Adipocyte (in vitro differentiated cells): ENCODE measurements at regions not wholly inside any gene's neighbourhood (a gene's known extent, or its start where the extent isn't known, plus 50 kb on each side); places are given as distances from the start of the nearest gene placed in this dataset.
A peak's percentile ranks its signal among the peaks of the same experiment; 100 is the strongest.

ENCODE experiments used
- DNase-seq: peaks from one replicate; pipeline ENCODE4 v3.0.0-alpha.2; 2015; ENCODE audit warnings: low read depth
- H3K27me3 ChIP-seq: replicated peaks from 2 replicates; pipeline ENCODE4 v1.7.0; 2013; ENCODE audit warnings: mild to moderate bottlenecking, low read length, moderate library complexity; ENCODE audit not compliant: control insufficient read depth, insufficient read depth
- H3K36me3 ChIP-seq: 2 replicates; pipeline ENCODE4 v1.7.0; 2013; ENCODE audit warnings: low read length, mild to moderate bottlenecking, moderate library complexity; ENCODE audit not compliant: control insufficient read depth, insufficient read depth, severe bottlenecking
- H3K4me1 ChIP-seq: 2 replicates; pipeline ENCODE4 v1.7.0; 2013; ENCODE audit warnings: mild to moderate bottlenecking, low read length, moderate library complexity; ENCODE audit not compliant: control insufficient read depth, insufficient read depth
- H3K4me3 ChIP-seq: 2 replicates; pipeline ENCODE4 v1.7.0; 2013; ENCODE audit warnings: mild to moderate bottlenecking, low read length, moderate library complexity
- H3K9ac ChIP-seq: 2 replicates; pipeline ENCODE4 v1.7.0; 2013; ENCODE audit warnings: mild to moderate bottlenecking, low read length, moderate library complexity
- H3K9me3 ChIP-seq: 2 replicates; pipeline ENCODE4 v1.7.0; 2013; ENCODE audit warnings: mild to moderate bottlenecking, low read length, moderate library complexity; ENCODE audit not compliant: control insufficient read depth

DNA sequence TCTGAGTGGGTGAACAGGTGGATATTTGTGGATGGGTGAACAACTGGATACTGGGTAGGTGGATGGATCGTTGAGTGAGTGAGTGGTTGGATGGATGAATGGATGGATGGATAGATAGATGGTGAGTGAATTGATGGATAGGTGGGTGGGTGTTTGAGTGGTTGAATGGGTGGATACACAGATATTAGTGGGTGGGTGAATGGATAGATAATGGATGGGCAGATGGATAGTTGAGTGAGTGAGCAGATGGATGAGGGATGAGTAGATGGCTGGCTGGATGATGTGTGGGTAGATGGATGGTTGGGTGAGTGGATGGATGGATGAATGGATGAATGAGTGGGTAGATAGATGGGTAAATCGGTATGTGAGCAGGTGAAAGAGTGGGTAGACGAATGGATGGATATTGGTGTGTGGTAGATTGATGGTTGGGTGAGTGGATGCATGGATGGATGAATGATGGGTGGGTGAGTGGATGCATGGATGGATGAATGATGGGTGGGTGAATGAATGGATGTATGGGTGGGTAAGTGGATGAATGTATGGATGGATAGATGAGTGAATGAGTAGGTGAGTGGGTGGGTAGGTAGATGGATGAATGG is 406.7 kb downstream of the MN1 start:
- Histone ChIP-seq H3K27me3 (no peaks in the 10 kb centered on the region), H3K4me1 (peaks cover 40% of the 10 kb centered on the region), H3K36me3 (no peaks in the 10 kb centered on the region)

DNA sequence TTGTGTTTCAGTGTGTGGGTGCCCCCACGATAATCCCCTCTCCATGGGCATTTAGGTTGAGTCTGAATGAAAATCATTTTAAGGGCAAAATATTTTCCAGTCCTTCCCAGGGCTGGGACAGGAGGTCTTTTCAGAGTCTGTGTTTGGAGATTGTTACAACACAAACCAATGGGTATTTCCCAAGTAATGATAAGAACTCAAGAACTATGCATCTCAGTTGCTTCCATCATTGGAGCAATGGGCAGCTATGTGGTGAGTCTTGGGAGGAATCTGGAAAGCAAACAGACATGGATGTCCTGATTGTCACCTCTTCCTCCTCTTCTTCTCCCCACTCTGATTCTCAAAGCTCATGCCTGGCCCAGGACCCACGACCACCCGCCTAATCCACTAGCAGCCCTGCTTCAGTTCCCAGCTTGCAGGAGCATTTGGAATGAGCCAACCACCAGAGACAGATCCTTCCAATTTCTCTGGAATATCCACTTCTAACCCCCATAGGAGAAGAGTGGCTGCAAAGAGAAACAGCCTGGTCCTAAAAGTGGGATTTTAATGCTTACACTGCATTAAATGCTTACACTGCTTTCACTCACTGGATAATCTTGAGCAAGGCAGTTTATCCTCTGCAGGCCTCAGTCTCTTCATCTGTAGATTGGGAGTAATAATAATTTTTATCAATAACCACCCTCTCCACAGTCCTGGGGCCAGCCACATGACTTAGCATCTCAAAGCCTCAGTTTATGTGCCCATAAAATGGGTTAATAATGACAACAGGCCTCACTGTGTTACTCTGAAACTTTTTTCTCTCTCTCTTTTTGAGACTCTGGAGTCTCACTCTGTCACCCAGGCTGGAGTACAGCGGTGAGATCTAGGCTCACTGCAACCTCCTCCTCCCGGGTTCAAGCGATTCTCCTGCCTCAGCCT is 404.3 kb downstream of the MN1 start:
- Histone ChIP-seq H3K4me1 (peaks cover 29% of the 10 kb centered on the region), H3K9me3 (peaks cover 4% of the 10 kb centered on the region), H3K9ac (peak overlapping the region; percentile 7), H3K36me3 (no peaks in the 10 kb centered on the region), H3K27me3 (no peaks in the 10 kb centered on the region), H3K4me3 (no peak overlapping the region)
- DNase-seq: peak; percentile 19

More for the DNA sequence above, 406.7 kb downstream of the MN1 start:
- no peaks in the 10 kb centered on the region for H3K9me3 ChIP-seq
- no peak overlapping the region for H3K9ac ChIP-seq
- DNase-seq: no peak
- H3K4me3 ChIP-seq: no peak overlapping the region

DNA sequence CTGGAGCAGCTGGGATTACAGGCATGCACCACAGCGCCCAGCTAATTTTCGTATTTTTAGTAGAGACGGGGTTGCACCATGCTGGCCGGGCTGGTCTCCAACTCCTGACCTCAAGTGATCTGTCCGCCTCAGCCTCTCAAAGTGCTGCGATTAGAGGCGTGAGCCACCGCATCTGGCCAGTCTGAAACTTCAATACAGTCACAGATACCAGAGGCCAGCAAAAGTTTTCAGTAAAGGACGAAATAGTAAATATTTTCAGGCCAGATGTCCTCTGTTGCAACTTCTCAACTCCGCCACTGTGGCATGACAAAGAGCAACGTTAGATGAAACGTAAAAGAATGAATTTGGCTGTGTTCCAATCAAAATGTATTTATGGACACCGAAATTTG is 403.6 kb downstream of the MN1 start:
- H3K36me3 ChIP-seq: no peaks in the 10 kb centered on the region

DNA sequence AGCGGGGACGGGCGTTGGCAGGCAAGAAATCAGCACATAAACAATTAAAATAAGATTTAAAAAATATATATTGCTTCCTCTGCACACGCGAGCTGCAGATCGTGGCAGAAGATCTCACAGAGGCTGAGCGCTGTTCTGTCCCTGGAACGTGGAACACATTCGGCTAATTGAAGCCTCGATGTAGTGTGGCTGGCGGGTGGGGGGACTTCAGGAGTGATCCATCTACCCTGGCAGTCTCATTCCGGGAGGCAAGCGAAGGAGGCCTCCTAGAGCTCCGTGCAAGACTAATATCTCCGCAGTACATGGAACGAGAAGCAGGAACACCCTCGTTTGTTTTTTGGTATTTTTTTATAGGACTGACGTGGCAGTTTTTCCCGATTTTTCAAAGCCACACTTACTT is 402.4 kb downstream of the MN1 start:
- peaks cover 11% of the 10 kb centered on the region for H3K9me3 ChIP-seq
- H3K36me3 ChIP-seq: no peaks in the 10 kb centered on the region
- no peaks in the 10 kb centered on the region for H3K27me3 ChIP-seq
- H3K4me3 ChIP-seq: peak overlapping the region; percentile 58
- peak overlapping the region; percentile 74 for H3K9ac ChIP-seq
- DNase-seq: no peak
- H3K4me1 ChIP-seq: peaks cover 29% of the 10 kb centered on the region

More for the DNA sequence above, 403.6 kb downstream of the MN1 start:
- H3K4me3 ChIP-seq: no peak overlapping the region
- no peak for DNase-seq
- H3K9me3 ChIP-seq: peaks cover 9% of the 10 kb centered on the region
- H3K4me1 ChIP-seq: peaks cover 29% of the 10 kb centered on the region
- no peaks in the 10 kb centered on the region for H3K27me3 ChIP-seq
- no peak overlapping the region for H3K9ac ChIP-seq

DNA sequence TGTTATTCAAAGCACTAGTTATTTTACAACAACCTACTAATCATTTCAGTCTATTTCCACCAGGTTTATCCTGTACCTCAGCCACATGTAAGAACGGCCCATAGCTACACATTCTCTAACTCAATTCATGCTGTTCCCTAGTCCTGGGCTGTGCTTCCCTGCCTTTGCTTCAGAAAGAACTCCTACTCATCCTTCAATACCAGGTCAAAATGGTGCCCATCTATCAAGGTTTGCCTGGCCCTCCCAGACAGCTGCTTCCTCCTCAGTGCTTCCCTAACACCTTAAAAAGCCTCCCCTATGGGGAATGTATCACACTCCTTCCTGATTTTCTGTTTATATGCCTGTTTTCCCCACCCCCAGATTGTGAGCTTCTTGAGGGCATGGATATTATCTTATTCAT is 400.7 kb downstream of the MN1 start:
- Histone ChIP-seq H3K4me1 (peaks cover 29% of the 10 kb centered on the region), H3K27me3 (no peaks in the 10 kb centered on the region), H3K4me3 (no peak overlapping the region), H3K36me3 (no peaks in the 10 kb centered on the region), H3K9me3 (peaks cover 11% of the 10 kb centered on the region), H3K9ac (no peak overlapping the region)
- DNase-seq: no peak

DNA sequence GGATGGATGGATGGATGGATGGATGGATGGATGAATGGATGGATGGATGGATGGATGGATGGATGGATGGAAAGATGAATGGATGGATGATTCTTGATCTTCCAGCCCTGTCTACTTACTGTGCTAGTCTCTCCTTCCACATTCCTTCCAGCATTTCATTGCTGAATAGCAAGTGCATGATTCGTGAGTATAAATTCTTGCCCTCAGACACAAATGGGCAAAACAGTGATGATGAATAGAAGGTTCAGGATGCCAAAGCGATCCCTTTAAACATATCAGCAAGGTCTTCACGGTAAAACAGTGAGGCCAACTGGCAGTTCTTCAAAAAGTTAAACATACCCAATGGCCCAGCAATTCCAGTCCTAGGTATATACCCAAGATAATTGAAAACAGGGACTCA is 400.2 kb downstream of the MN1 start:
- Histone ChIP-seq H3K4me3 (no peak overlapping the region), H3K9ac (no peak overlapping the region), H3K27me3 (no peaks in the 10 kb centered on the region), H3K4me1 (peaks cover 29% of the 10 kb centered on the region), H3K36me3 (no peaks in the 10 kb centered on the region), H3K9me3 (peaks cover 11% of the 10 kb centered on the region)
- DNase-seq: peak; percentile 16

DNA sequence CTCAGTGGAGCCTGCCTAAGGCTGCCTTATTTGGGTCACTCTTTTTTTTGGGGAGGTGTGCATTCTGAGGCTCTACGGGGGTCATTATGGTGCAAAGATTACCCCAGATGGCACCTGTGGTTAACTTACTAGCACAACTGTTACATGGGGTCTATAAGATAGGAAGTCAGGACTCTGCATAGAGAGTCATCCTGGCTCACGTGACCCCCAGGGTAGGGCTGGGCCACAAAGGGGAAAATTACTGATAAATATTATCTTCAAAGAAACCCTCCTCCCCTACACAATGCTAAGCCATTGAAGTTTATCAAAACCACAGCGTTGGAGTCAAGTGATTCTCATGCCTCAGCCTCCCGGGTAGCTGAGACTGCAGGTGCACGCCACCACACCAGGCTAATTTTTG is 397.1 kb downstream of the MN1 start:
- peaks cover 11% of the 10 kb centered on the region for H3K9me3 ChIP-seq
- no peaks in the 10 kb centered on the region for H3K27me3 ChIP-seq
- H3K4me1 ChIP-seq: peaks cover 2% of the 10 kb centered on the region
- no peak for DNase-seq
- no peak overlapping the region for H3K4me3 ChIP-seq
- no peaks in the 10 kb centered on the region for H3K36me3 ChIP-seq
- no peak overlapping the region for H3K9ac ChIP-seq

DNA sequence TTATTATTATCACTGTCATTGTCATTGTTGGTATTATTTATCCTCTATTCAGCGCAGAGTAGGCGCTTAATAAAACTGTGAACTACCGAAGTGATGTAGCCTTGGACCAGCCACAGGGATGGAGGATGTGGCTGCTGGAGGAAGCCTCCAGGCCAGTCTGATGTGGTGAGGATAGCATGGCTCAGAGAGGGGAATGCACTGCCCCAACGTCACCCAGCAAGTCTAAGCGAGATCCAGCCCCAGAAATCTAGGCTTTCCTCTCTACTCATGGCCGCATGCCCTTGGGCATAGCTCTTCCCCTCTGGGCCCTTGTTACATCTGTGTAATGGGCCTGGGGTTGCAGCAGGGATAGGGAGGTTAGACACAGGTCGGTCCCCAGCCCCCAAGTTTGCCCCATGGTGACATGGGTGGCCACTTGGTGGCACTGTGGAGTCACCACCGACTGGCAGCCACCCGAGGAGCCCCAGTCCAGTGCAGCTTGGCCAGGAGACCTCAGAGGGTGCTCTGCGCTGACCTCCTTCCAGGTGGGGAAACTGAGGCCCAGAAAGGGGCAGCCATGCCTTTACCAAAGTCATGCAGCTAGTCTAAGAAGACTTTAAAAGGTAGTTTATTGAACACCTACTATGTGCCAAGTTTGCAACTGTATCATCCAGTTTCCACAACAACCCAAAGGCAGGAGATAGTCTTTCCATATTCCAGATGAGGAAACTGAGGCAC is 395.7 kb downstream of the MN1 start:
- DNase-seq: peak; percentile 74
- no peak overlapping the region for H3K4me3 ChIP-seq
- peaks cover 7% of the 10 kb centered on the region for H3K9me3 ChIP-seq
- no peaks in the 10 kb centered on the region for H3K27me3 ChIP-seq
- no peaks in the 10 kb centered on the region for H3K36me3 ChIP-seq
- H3K9ac ChIP-seq: no peak overlapping the region
- H3K4me1 ChIP-seq: no peaks in the 10 kb centered on the region

DNA sequence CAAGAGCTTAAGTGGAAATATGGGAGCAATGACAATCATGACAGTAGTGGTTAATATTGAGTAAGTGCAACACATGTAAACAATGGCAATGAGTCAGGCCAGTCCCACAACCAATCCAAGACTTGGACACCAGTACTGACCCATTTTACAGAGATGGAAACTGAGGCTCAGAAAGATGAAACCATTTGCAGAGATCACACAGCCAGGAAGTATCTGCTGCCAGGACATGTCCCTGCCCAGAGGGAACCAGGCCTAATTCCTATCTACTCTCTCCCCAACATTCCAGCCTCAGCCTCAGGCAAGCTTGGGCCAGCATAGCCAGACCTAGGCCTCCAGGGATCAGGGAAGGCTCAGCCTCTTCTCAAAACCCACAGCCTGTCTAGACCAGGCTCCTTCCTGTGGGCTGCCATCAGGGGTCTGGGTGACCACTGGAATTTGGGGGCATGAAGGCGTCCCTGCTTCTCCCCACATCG is 395.1 kb downstream of the MN1 start:
- H3K4me3 ChIP-seq: no peak overlapping the region
- DNase-seq: no peak
- peaks cover 7% of the 10 kb centered on the region for H3K9me3 ChIP-seq
- H3K9ac ChIP-seq: no peak overlapping the region
- no peaks in the 10 kb centered on the region for H3K4me1 ChIP-seq
- H3K36me3 ChIP-seq: no peaks in the 10 kb centered on the region
- H3K27me3 ChIP-seq: peaks cover 2% of the 10 kb centered on the region

DNA sequence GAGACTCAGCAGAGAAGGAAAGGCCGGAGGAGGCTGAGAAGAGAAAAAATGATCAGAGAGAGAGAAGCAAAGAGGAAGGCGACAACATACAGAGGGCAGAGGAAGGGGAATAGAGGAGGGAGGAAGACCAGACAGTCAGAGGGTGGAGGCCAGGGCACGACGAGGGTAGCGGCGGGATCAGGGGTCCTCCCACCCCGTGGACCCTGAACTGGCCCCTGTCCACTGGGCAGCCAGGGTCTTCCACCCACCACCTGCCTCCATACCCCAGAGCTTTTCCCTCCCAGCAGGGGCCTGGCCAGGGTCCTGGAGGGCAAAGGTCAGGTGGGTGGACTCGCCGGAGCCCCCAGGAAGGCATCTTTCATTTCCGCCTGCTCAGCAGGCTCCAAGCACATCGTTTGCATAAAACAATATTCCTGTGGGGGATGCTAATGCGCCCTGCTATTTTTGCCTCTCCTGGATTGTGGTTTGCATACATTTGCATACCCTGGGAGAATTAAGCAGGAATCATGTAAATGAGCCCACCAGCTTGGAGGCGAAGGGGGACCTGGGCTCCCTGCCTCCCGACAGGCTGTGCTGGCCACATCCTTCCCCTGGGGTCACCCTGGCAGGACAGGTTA is 394.1 kb downstream of the MN1 start:
- Histone ChIP-seq H3K9ac (no peak overlapping the region), H3K4me3 (no peak overlapping the region), H3K4me1 (no peaks in the 10 kb centered on the region), H3K27me3 (peaks cover 4% of the 10 kb centered on the region), H3K36me3 (no peaks in the 10 kb centered on the region), H3K9me3 (peaks cover 6% of the 10 kb centered on the region)
- DNase-seq: no peak

DNA sequence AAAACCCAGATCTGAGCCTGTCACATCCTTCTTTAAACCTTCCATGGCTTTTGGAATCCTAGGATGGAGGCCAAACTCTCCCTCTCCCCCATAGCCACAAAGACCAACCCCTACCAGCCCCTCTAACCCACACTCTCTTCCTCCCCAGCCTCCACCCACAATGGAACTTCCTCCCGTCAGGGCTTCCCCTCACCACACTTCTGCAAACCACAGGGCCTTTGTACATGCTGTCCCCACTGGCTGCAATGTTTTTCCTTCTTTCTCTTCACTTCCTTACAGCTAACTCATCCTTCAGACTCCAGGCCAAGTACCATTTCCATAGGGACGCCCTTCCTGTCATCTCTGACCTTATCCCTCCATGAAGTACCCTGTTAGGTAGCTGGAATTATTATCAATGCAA is 393.5 kb downstream of the MN1 start:
- Histone ChIP-seq H3K9me3 (peaks cover under 1% of the 10 kb centered on the region), H3K36me3 (no peaks in the 10 kb centered on the region), H3K4me1 (no peaks in the 10 kb centered on the region), H3K9ac (no peak overlapping the region), H3K27me3 (peaks cover 4% of the 10 kb centered on the region), H3K4me3 (no peak overlapping the region)
- no peak for DNase-seq
